ENCODE measurements at regions not wholly inside any gene's neighbourhood (a gene's known extent, or its start where the extent isn't known, plus 50 kb on each side); places are given as distances from the start of the nearest gene placed in this dataset.
"Not testable (repeated sequence)": the region's sequence is repeated elsewhere in the genome, so short reads cannot be mapped to it uniquely, and the experiment has no call there.

GRCh38 chrX:109134777-109135176, 347.1 kb downstream of the GUCY2F start:
- no peak for TF ChIP-seq CTCF (IDR thresholded peaks at IDR 0.05; ENCODE audit: control extremely low read depth, extremely low read depth, low read depth, missing control alignments)
- ChIA-PET CTCF (no interaction called here), POLR2A (no interaction called here)
- no peak for DNase-seq (ENCODE audit: extremely low spot score)

- DNase-seq (ENCODE audit: extremely low spot score): no peak
- ChIA-PET POLR2A (no interaction called here), CTCF (no interaction called here)
- no peak for TF ChIP-seq CTCF (IDR thresholded peaks at IDR 0.05; ENCODE audit: control extremely low read depth, extremely low read depth, low read depth, missing control alignments)
Measured at GRCh38 chrX:109125304-109125703, 356.6 kb downstream of the GUCY2F start.

GRCh38 chrX:109089359-109089758, 353.0 kb upstream of the IRS4 start:
- POLR2A ChIA-PET: no interaction called here
- CTCF ChIA-PET: interaction anchor here (1.7 kb wide), 1 partner anchor 18 kb away, joined by 4 read pairs; no protein-coding TSS in a partner anchor
- no peak for TF ChIP-seq CTCF (IDR thresholded peaks at IDR 0.05; ENCODE audit: control extremely low read depth, extremely low read depth, low read depth, missing control alignments)
- no peak for DNase-seq (ENCODE audit: extremely low spot score)

GRCh38 chrX:109077788-109078187, 341.4 kb upstream of the IRS4 start:
- ChIA-PET CTCF (no interaction called here), POLR2A (no interaction called here)
- no peak for DNase-seq (ENCODE audit: extremely low spot score)
- no peak for TF ChIP-seq CTCF (IDR thresholded peaks at IDR 0.05; ENCODE audit: control extremely low read depth, extremely low read depth, low read depth, missing control alignments)

- CTCF ChIA-PET, POLR2A ChIA-PET: not testable (repeated sequence)
Measured at GRCh38 chrX:109054181-109054581, 317.8 kb upstream of the IRS4 start.

GRCh38 chrX:109049903-109050302, 313.5 kb upstream of the IRS4 start:
- ChIA-PET CTCF (no interaction called here), POLR2A (no interaction called here)
- no peak for DNase-seq (ENCODE audit: extremely low spot score)
- no peak for TF ChIP-seq CTCF (IDR thresholded peaks at IDR 0.05; ENCODE audit: control extremely low read depth, extremely low read depth, low read depth, missing control alignments)

More at GRCh38 chrX:109054181-109054581, 317.8 kb upstream of the IRS4 start:
- DNase-seq (ENCODE audit: extremely low spot score): not testable (repeated sequence)

GRCh38 chrX:109049416-109049815, 313.1 kb upstream of the IRS4 start:
- no peak for DNase-seq (ENCODE audit: extremely low spot score)
- CTCF ChIA-PET: interaction anchor here (1.1 kb wide), 1 partner anchor 334 kb away, joined by 3 read pairs; no protein-coding TSS in a partner anchor
- TF ChIP-seq CTCF (IDR thresholded peaks at IDR 0.05; ENCODE audit: control extremely low read depth, extremely low read depth, low read depth, missing control alignments): no peak
- POLR2A ChIA-PET: no interaction called here
